H9 (cell line): ENCODE measurements at regions not wholly inside any gene's neighbourhood (a gene's known extent, or its start where the extent isn't known, plus 50 kb on each side); places are given as distances from the start of the nearest gene placed in this dataset.

ENCODE experiments used
- DNase-seq: peaks from one replicate; pipeline ENCODE4 v3.0.0-alpha.2; 2017
- H2AFZ ChIP-seq: one replicate; pipeline ENCODE4 v1.6.1; 2013; ENCODE audit warnings: mild to moderate bottlenecking, low read length, control low read depth, moderate library complexity
- H2AK5ac ChIP-seq: 2 replicates; pipeline ENCODE4 v1.6.1; 2013; ENCODE audit warnings: low read length, control low read depth, mixed read lengths; ENCODE audit not compliant: insufficient read length
- H2BK120ac ChIP-seq: one replicate; pipeline ENCODE4 v1.6.1; 2013; ENCODE audit warnings: low read depth, mild to moderate bottlenecking, low read length, control low read depth, inconsistent platforms; ENCODE audit not compliant: poor library complexity, severe bottlenecking
- H2BK12ac ChIP-seq: 2 replicates; pipeline ENCODE4 v1.6.1; 2013; ENCODE audit warnings: low read length, control low read depth, mixed read lengths, low read depth; ENCODE audit not compliant: insufficient read length
- H2BK15ac ChIP-seq: 2 replicates; pipeline ENCODE4 v1.6.1; 2013; ENCODE audit warnings: low read depth, low read length, control low read depth
- H2BK20ac ChIP-seq: one replicate; pipeline ENCODE4 v1.6.1; 2013; ENCODE audit warnings: low read depth, mild to moderate bottlenecking, low read length, control low read depth, inconsistent platforms; ENCODE audit not compliant: poor library complexity, severe bottlenecking
- H2BK5ac ChIP-seq: 2 replicates; pipeline ENCODE4 v1.6.1; 2013; ENCODE audit warnings: low read length, control low read depth, mixed read lengths; ENCODE audit not compliant: insufficient read length
- H3K14ac ChIP-seq: 2 replicates; pipeline ENCODE4 v1.6.1; 2013; ENCODE audit warnings: low read length, control low read depth; ENCODE audit not compliant: insufficient read depth
- H3K18ac ChIP-seq: 2 replicates; pipeline ENCODE4 v1.6.1; 2013; ENCODE audit warnings: low read depth, mild to moderate bottlenecking, mixed read lengths, low read length, control low read depth; ENCODE audit not compliant: insufficient read length
- H3K23ac ChIP-seq: 2 replicates; pipeline ENCODE4 v1.6.1; 2013; ENCODE audit warnings: low read length, control low read depth, mixed read lengths, low read depth; ENCODE audit not compliant: insufficient read length
- H3K23me2 ChIP-seq: 2 replicates; pipeline ENCODE4 v1.6.1; 2013; ENCODE audit warnings: low read depth, mild to moderate bottlenecking, mixed read lengths, low read length, control low read depth; ENCODE audit not compliant: insufficient read length, poor library complexity, severe bottlenecking
- H3K27ac ChIP-seq: 2 replicates; pipeline ENCODE4 v1.5.1; 2013; ENCODE audit warnings: low read length, control low read depth, mixed read lengths, low read depth; ENCODE audit not compliant: insufficient read length
- H3K27me3 ChIP-seq: 2 replicates; pipeline ENCODE4 v1.6.1; 2013; ENCODE audit warnings: low read length, control low read depth, inconsistent platforms; ENCODE audit not compliant: insufficient read depth
- H3K4ac ChIP-seq: 2 replicates; pipeline ENCODE4 v1.6.1; 2013; ENCODE audit warnings: low read depth, mild to moderate bottlenecking, control low read depth, inconsistent platforms, low read length, moderate library complexity
- H3K4me1 ChIP-seq: 2 replicates; pipeline ENCODE4 v1.6.1; 2013; ENCODE audit warnings: low read length, control low read depth, inconsistent platforms; ENCODE audit not compliant: insufficient read depth
- H3K4me2 ChIP-seq: 2 replicates; pipeline ENCODE4 v1.6.1; 2013; ENCODE audit warnings: low read length, control low read depth, mixed read lengths; ENCODE audit not compliant: insufficient read length, insufficient read depth
- H3K56ac ChIP-seq: 2 replicates; pipeline ENCODE4 v1.6.1; 2013; ENCODE audit warnings: low read depth, mild to moderate bottlenecking, mixed read lengths, low read length, control low read depth; ENCODE audit not compliant: insufficient read length
- H3K79me1 ChIP-seq: 2 replicates; pipeline ENCODE4 v1.6.1; 2013; ENCODE audit warnings: low read depth, mild to moderate bottlenecking, moderate library complexity, low read length, control low read depth, inconsistent platforms; ENCODE audit not compliant: insufficient read depth, poor library complexity, severe bottlenecking
- H3K79me2 ChIP-seq: 2 replicates; pipeline ENCODE4 v1.6.1; 2013; ENCODE audit warnings: low read length, control low read depth, inconsistent platforms; ENCODE audit not compliant: insufficient read depth
- H3K9ac ChIP-seq: 2 replicates; pipeline ENCODE4 v1.6.1; 2013; ENCODE audit warnings: low read length, control low read depth, mixed read lengths; ENCODE audit not compliant: insufficient read length; ENCODE audit errors: extremely low read depth
- H3K9me3 ChIP-seq: one replicate; pipeline ENCODE4 v1.6.1; 2013; ENCODE audit warnings: low read depth, low read length, inconsistent platforms; ENCODE audit not compliant: control insufficient read depth
- H3T11ph ChIP-seq: one replicate; pipeline ENCODE4 v1.6.1; 2013; ENCODE audit warnings: mild to moderate bottlenecking, low read length, control low read depth, inconsistent platforms
- H4K20me1 ChIP-seq: one replicate; pipeline ENCODE4 v1.6.1; 2013; ENCODE audit not compliant: control insufficient read depth, insufficient read length, insufficient read depth
- H4K5ac ChIP-seq: 2 replicates; pipeline ENCODE4 v1.6.1; 2013; ENCODE audit warnings: low read depth, mild to moderate bottlenecking, mixed read lengths, low read length, control low read depth; ENCODE audit not compliant: insufficient read length
- H4K8ac ChIP-seq: replicated peaks from 2 replicates; pipeline ENCODE4 v1.6.1; 2013; ENCODE audit warnings: low read length, control low read depth, mixed read lengths, low read depth; ENCODE audit not compliant: insufficient read length
- H4K91ac ChIP-seq: 2 replicates; pipeline ENCODE4 v1.6.1; 2013; ENCODE audit warnings: low read depth, mild to moderate bottlenecking, moderate library complexity, mixed read lengths, low read length, control low read depth; ENCODE audit not compliant: insufficient read length
- H3K27ac Mint-ChIP-seq, 3 experiments: 2 replicates in 2 of 3; 3 replicates in 1 of 3; pipeline ENCODE4 v1.8.0; 2020 to 2021; ENCODE audit warnings: mixed read lengths in 3 of 3, mild to moderate bottlenecking in 1 of 3, moderate library complexity in 1 of 3
- H3K27me3 Mint-ChIP-seq: 2 replicates; pipeline ENCODE4 v1.8.0; 2021; ENCODE audit warnings: low read depth, mild to moderate bottlenecking, moderate library complexity, mixed read lengths
- H3K36me3 Mint-ChIP-seq, 3 experiments: 2 replicates in 2 of 3; 3 replicates in 1 of 3; pipeline ENCODE4 v1.8.0; 2020 to 2021; ENCODE audit warnings: low read depth in 3 of 3, mixed read lengths in 3 of 3; ENCODE audit not compliant: insufficient read depth in 1 of 3
- H3K4me1 Mint-ChIP-seq, 2 experiments: 2 replicates each; pipeline ENCODE4 v1.8.0; 2020; ENCODE audit warnings: mixed read lengths in 2 of 2
- H3K4me3 Mint-ChIP-seq, 2 experiments: 2 replicates in 1 of 2; 3 replicates in 1 of 2; pipeline ENCODE4 v1.8.0; 2020 to 2021; ENCODE audit warnings: mild to moderate bottlenecking in 2 of 2, mixed read lengths in 2 of 2, moderate library complexity in 1 of 2
- H3K9me3 Mint-ChIP-seq, 2 experiments: 2 replicates in 1 of 2; 3 replicates in 1 of 2; pipeline ENCODE4 v1.8.0; 2020; ENCODE audit warnings: mild to moderate bottlenecking in 2 of 2, mixed read lengths in 2 of 2, moderate library complexity in 1 of 2
- WGBS: extraction: QIAGEN DNeasy Blood & Tissue Kit; methylation state at CpG from one replicate; pipeline ENCODE4 v1.1.7; 2013; ENCODE audit warnings: missing lambda C conversion rate, low lambda C conversion rate, mixed read lengths; ENCODE audit not compliant: insufficient read length; ENCODE audit errors: extremely low coverage; 5-methylcytosine and 5-hydroxymethylcytosine counted together
- TF ChIP-seq, protein P1 (sequence below): fragments of 200-600 bp; sonication (generic); conservative IDR thresholded peaks from 3 replicates; pipeline ENCODE4 v1.8.0; 2021; ENCODE audit warnings: antibody characterized with exemption, mild to moderate bottlenecking

DNA sequence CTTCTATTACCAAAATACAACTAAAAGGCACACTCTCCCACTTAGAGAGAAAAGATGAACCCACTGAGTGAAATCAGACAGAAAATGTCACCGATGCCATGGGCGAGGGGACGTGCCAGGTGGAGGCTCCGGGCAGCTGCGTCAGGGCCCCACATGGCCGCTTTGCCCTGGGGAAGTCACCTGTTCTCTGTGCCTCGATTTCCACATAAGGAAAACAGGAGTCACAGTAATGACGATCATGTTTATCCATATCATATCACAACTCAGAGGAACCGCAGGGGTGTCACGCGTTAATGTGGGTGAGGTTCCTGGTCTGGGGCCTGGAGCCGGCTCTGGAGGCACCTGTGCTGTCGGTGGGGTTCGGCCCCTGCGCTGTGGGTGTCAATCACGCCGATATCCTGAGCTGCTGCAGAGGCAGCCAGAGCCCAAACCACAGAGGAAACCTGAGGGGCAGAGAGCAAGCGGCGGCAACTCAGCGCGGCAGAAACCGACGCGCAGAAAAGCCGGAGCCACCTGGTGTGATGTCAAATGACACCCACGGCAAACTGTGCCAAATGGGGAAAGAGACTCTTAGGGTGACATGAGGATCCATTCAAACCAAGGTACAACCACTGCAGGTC, 243.7 kb downstream of the BRD1 start:
- H4K8ac ChIP-seq, result no peak overlapping the region
- no peak overlapping the region for H3K23ac ChIP-seq
- Mint-ChIP-seq H3K4me3 (no peak overlapping the region), H3K9me3 (peaks cover 3 to 4% of the 10 kb centered on the region in 2 experiments; a peak in 2 of 5 replicates), H3K27ac (no peak overlapping the region), H3K36me3 (no peaks in the 10 kb centered on the region), H3K27me3 (no peaks in the 10 kb centered on the region; the same call in 1 of the 2 replicates), H3K4me1 (0 out of 4 replicates have a peak, but pooled peaks cover 0 to 3% of the 10 kb centered on the region in 2 experiments)
- TF ChIP-seq, protein P1, sequence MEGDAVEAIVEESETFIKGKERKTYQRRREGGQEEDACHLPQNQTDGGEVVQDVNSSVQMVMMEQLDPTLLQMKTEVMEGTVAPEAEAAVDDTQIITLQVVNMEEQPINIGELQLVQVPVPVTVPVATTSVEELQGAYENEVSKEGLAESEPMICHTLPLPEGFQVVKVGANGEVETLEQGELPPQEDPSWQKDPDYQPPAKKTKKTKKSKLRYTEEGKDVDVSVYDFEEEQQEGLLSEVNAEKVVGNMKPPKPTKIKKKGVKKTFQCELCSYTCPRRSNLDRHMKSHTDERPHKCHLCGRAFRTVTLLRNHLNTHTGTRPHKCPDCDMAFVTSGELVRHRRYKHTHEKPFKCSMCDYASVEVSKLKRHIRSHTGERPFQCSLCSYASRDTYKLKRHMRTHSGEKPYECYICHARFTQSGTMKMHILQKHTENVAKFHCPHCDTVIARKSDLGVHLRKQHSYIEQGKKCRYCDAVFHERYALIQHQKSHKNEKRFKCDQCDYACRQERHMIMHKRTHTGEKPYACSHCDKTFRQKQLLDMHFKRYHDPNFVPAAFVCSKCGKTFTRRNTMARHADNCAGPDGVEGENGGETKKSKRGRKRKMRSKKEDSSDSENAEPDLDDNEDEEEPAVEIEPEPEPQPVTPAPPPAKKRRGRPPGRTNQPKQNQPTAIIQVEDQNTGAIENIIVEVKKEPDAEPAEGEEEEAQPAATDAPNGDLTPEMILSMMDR, result no peak
- no peaks in the 10 kb centered on the region for H3K9me3 ChIP-seq
- no peak overlapping the region for H2BK120ac ChIP-seq
- no peak overlapping the region; the same call in 1 of the 2 replicates for H3K14ac ChIP-seq
- no peak overlapping the region for H3K27ac ChIP-seq
- H3K56ac ChIP-seq, result no peak overlapping the region
- H3K79me1 ChIP-seq, result no peaks in the 10 kb centered on the region
- no peak overlapping the region for H2BK12ac ChIP-seq
- no peak overlapping the region for H3K4ac ChIP-seq
- H4K5ac ChIP-seq, result no peak overlapping the region
- no peak overlapping the region for H2BK5ac ChIP-seq
- WGBS, result no CpG with 5 or more reads among the region's 26 CpGs
- H3K18ac ChIP-seq, result no peak overlapping the region
- H3K23me2 ChIP-seq, result no peaks in the 10 kb centered on the region
- DNase-seq, result no peak
- H2BK15ac ChIP-seq, result no peak overlapping the region
- H4K91ac ChIP-seq, result no peak overlapping the region
- no peak overlapping the region for H2BK20ac ChIP-seq
- no peaks in the 10 kb centered on the region for H3K79me2 ChIP-seq
- H4K20me1 ChIP-seq, result no peaks in the 10 kb centered on the region
- no peak overlapping the region for H3T11ph ChIP-seq
- no peak overlapping the region for H2AK5ac ChIP-seq
- H3K4me2 ChIP-seq, result no peak overlapping the region
- H2AFZ ChIP-seq, result no peak overlapping the region
- no peak overlapping the region for H3K9ac ChIP-seq
- H3K27me3 ChIP-seq, result no peaks in the 10 kb centered on the region
- no peaks in the 10 kb centered on the region for H3K4me1 ChIP-seq
